Heart right ventricle (tissue), 16 donors: ENCODE measurements at regions not wholly inside any gene's neighbourhood (a gene's known extent, or its start where the extent isn't known, plus 50 kb on each side); places are given as distances from the start of the nearest gene placed in this dataset.

Experiments used
- ATAC-seq, 8 donors: fragments of 200-7000 bp; cut with Tn5 transposase; one replicate each; pipeline ENCODE4 v1.9.1; 2020; ENCODE audit warnings: mild to moderate bottlenecking in 8 of 8, moderate library complexity in 8 of 8, moderate number of reproducible peaks in 1 of 8
- DNase-seq, 2 donors: peaks; one replicate each; pipeline ENCODE4 v3.0.0-alpha.2; 2020
- H3K27ac ChIP-seq, 10 donors: fragments of 200-600 bp; sonication (generic) in 2 of 10; one replicate each; pipeline versions ENCODE4 v1.5.0 to v1.8.0; 2020 to 2022; ENCODE audit warnings: mild to moderate bottlenecking in 3 of 10
- H3K27me3 ChIP-seq, 7 donors: fragments of 200-600 bp; one replicate each; pipeline ENCODE4 v1.8.0; 2021 to 2022; ENCODE audit warnings: mild to moderate bottlenecking in 2 of 7
- H3K36me3 ChIP-seq, 9 donors: fragments of 200-600 bp; sonication (generic) in 1 of 9; one replicate each; pipeline versions ENCODE4 v1.5.0 to v1.8.0; 2020 to 2022; ENCODE audit warnings: mild to moderate bottlenecking in 2 of 9
- H3K4me1 ChIP-seq, 9 donors: fragments of 200-600 bp; sonication (generic) in 1 of 9; one replicate each; pipeline versions ENCODE4 v1.5.0 to v1.8.0; 2020 to 2022; ENCODE audit warnings: mild to moderate bottlenecking in 4 of 9
- H3K4me3 ChIP-seq, 10 donors: fragments of 200-600 bp; sonication (generic) in 2 of 10; one replicate each; pipeline versions ENCODE4 v1.5.0 to v1.8.0; 2020 to 2022; ENCODE audit warnings: mild to moderate bottlenecking in 7 of 10, moderate library complexity in 2 of 10
- H3K9me3 ChIP-seq, 11 donors: fragments of 200-600 bp in 10 of 11; sonication (generic) in 2 of 11; one replicate each; pipeline versions ENCODE4 v1.5.0 to v1.8.0; 2013 to 2022; ENCODE audit warnings: mild to moderate bottlenecking in 2 of 11, control low read depth in 1 of 11, moderate library complexity in 1 of 11
- CTCF ChIP-seq, 9 donors: fragments of 200-600 bp; sonication (generic) in 2 of 9; IDR thresholded peaks; one replicate each; pipeline versions ENCODE4 v1.5.0 to v1.8.0; 2021 to 2022; ENCODE audit warnings: antibody characterized with exemption in 9 of 9, mild to moderate bottlenecking in 5 of 9, moderate library complexity in 1 of 9
- WGBS, 2 donors: extraction: QIAGEN DNeasy Blood & Tissue Kit; methylation state at CpG; one replicate each; pipeline ENCODE4 v1.1.7; 2013; ENCODE audit warnings: inconsistent platforms in 1 of 2; 5-methylcytosine and 5-hydroxymethylcytosine counted together
- intact Hi-C, 10 donors: fragments of 100-400 bp; cut with DNase I; formaldehyde crosslinking; loops; one replicate each; pipeline versions ENCODE4 v1.11.1 to v1.14.2; 2022
- donor health status: Arrhythmogenic right ventricular cardiomyopathy.
- donor health status: ischemic (EF 13 %, LVEDD 7.1; RV severe dilation, severe dysfunction).
- donor health status: healthy with polysubstance abuse.
- donor health status: DM: no; HTN: yes; CAD: no.
- donor health status: DM: no; HTN: no; CAD: no.
- donor health status: ischemic (EF 25% LVEDD 6.9; RV normal size, moderate dysfunction).
- donor health status: ischemic (EF 25% LVEDD 5.7; RV mildly dilated, moderate dysfunction).
- donor health status: healthy.
- donor health status: DM: yes; HTN: yes; CAD: no.
- donor health status: Ischemic cardiomyopathy.
- donor health status: ischemic (EF 35%, LVEDD 5.7; RV mildly dilated, moderate dysfunction).
- donor health status: nonischemic (EF 11% LVEDD 7.7; RV severe dilation, severe dysfunction).
- donor health status: DM: yes; HTN: yes; CAD: no.
- donor health status: PGD.
- donor health status: ischemic (EF 29% LVEDD 5.4; RV normal size, mild dysfunction).
- donor health status: nonischemic (EF 23%, LVEDD 6.1; RV moderate dilation, normal function).

GRCh38 chr2:107306881-107307280 lies 420.9 kb upstream of the ST6GAL2 start:
- H3K9me3 ChIP-seq, result no peaks in the 10 kb centered on the region
- H3K36me3 ChIP-seq, result no peaks in the 10 kb centered on the region
- H3K4me1 ChIP-seq, result no peaks in the 10 kb centered on the region
- no peak for TF ChIP-seq CTCF (IDR thresholded peaks at IDR 0.05)
- DNase-seq (no peak), ATAC-seq (no peak)
- no peak overlapping the region for H3K27ac ChIP-seq
- intact Hi-C loops, result loop anchor here in 1 of 10 donors (5.0 kb wide), 1 partner anchor 50 kb away; no protein-coding TSS in a partner anchor
- no peak overlapping the region for H3K4me3 ChIP-seq
- H3K27me3 ChIP-seq, result peaks cover 0 to 5% (median 0%) of the 10 kb centered on the region in 7 donors
- WGBS, 2 donors, result 55 to 57% methylated on average over 2 of the region's 2 CpGs

GRCh38 chr2:107308835-107309234 lies 422.9 kb upstream of the ST6GAL2 start:
- no peak overlapping the region for H3K27ac ChIP-seq
- H3K4me3 ChIP-seq, result no peak overlapping the region
- peaks cover 0 to 5% (median 0%) of the 10 kb centered on the region in 7 donors for H3K27me3 ChIP-seq
- H3K36me3 ChIP-seq, result no peaks in the 10 kb centered on the region
- no peaks in the 10 kb centered on the region for H3K4me1 ChIP-seq
- intact Hi-C loops, result loop anchor here in 1 of 10 donors (5.0 kb wide), 1 partner anchor 52 kb away; no protein-coding TSS in a partner anchor
- ATAC-seq (no peak), DNase-seq (no peak)
- WGBS, 2 donors, result 83 to 86% methylated on average over 1 of the region's 1 CpG
- no peak for TF ChIP-seq CTCF (IDR thresholded peaks at IDR 0.05)
- H3K9me3 ChIP-seq, result no peaks in the 10 kb centered on the region

GRCh38 chr2:107312240-107312639 lies 426.3 kb upstream of the ST6GAL2 start:
- no peak for ATAC-seq
- no peak for DNase-seq
- Histone ChIP-seq H3K27me3 (no peaks in the 10 kb centered on the region), H3K9me3 (no peaks in the 10 kb centered on the region), H3K27ac (no peak overlapping the region), H3K36me3 (no peaks in the 10 kb centered on the region), H3K4me3 (no peak overlapping the region), H3K4me1 (no peaks in the 10 kb centered on the region)
- intact Hi-C loops, result no loop called here
- no peak for TF ChIP-seq CTCF (IDR thresholded peaks at IDR 0.05)
- 90 to 93% methylated on average over 4 of the region's 4 CpGs for WGBS, 2 donors

GRCh38 chr2:107313316-107313715 lies 427.3 kb upstream of the ST6GAL2 start:
- ATAC-seq (no peak), DNase-seq (no peak)
- intact Hi-C loops, result no loop called here
- TF ChIP-seq CTCF (IDR thresholded peaks at IDR 0.05), result no peak
- H3K27me3 ChIP-seq, result no peaks in the 10 kb centered on the region
- H3K4me3 ChIP-seq, result no peak overlapping the region
- H3K27ac ChIP-seq, result no peak overlapping the region
- H3K36me3 ChIP-seq, result no peaks in the 10 kb centered on the region
- no peaks in the 10 kb centered on the region for H3K9me3 ChIP-seq
- 52 to 68% methylated on average over 1 of the region's 1 CpG for WGBS, 2 donors
- no peaks in the 10 kb centered on the region for H3K4me1 ChIP-seq
